NCI-H2227 (cell line): ENCODE measurements at regions not wholly inside any gene's neighbourhood (a gene's known extent, or its start where the extent isn't known, plus 50 kb on each side); places are given as distances from the start of the nearest gene placed in this dataset.
"Not testable (repeated sequence)": the region's sequence is repeated elsewhere in the genome, so short reads cannot be mapped to it uniquely, and the experiment has no call there.

ENCODE experiments used
- DNase-seq: peaks from one replicate; lab custom pipeline; 2025; ENCODE audit not compliant: unreplicated experiment; lab: John Stamatoyannopoulos, UW

DNA sequence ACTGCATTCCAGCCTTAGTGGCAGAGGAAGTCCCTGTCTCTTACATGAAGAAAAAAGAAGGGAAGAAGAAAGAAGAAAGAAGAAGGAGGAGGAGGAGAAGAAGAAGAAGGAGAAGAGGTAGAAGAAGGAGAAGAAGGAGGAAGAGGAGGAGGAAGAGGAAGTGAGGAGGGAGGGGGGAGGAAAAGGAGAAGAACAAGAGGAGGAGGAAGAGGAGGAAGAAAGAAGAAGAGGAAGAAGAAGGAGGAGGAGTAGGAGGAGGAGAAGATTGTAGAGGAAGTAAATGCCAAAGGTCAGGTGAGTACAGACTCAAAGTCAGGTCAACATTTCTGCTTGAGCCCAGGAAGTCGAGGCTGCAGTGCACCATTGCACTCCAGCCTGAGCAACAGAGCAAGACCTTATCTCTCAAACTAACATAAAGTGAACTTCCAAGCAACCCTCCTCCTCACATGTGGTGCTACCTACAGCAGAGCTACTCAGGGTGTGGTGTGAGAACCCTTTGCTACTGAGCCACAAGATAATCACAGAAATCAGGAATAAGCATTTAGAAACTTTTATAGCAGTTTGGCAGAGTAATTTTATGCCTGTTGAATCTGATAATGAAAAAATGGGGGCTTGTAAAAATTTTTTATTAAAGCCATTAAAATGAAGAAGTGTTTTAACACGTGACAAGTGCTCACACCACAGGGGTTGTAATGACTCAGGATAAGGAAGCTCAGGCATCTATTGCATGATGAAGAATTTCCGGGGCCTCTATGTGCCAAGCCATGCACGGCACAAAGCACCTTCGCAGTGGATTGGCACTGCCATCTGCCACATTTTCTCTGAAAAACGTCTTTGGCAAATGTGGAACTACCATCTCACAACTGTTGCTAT is 224.9 kb upstream of the AUTS2 start:
- DNase-seq, result no peak

DNA sequence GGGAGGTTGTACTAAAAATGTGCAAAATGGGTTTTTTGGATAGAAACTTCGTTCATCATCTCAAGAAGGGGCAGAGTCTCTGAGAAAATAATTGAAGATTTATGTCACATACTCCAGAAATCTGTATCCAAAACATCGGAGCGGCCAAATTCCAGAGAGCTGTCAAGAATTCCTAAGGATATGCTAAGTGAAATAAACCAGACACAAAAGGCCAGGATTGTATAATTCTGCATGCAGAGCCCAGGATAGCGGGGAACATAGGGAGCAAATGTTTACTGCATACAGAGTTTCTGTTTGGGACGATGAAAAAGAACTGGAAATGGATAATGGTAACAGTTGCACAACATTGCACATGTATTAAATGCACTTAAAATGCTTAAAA is 224.2 kb upstream of the AUTS2 start:
- no peak for DNase-seq

DNA sequence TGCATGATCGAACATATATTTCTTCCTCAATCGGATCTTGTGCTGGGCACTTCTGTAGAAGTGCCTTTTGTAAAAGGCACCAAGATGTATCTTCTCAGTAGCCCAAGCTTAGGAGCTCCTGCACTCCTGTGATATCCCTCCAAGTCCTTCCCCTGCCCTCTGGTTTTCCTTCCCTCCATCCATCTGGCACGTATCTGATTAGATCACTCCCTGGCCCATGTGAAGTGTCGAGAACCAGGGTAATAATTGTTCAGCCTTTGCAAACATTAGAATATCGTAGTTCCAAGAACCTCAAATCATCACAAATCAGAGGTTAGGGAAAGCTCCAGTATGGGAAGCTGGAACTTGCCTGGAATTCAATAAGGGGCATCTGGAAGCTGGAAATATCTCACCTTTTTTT is 221.1 kb upstream of the AUTS2 start:
- DNase-seq, result no peak

DNA sequence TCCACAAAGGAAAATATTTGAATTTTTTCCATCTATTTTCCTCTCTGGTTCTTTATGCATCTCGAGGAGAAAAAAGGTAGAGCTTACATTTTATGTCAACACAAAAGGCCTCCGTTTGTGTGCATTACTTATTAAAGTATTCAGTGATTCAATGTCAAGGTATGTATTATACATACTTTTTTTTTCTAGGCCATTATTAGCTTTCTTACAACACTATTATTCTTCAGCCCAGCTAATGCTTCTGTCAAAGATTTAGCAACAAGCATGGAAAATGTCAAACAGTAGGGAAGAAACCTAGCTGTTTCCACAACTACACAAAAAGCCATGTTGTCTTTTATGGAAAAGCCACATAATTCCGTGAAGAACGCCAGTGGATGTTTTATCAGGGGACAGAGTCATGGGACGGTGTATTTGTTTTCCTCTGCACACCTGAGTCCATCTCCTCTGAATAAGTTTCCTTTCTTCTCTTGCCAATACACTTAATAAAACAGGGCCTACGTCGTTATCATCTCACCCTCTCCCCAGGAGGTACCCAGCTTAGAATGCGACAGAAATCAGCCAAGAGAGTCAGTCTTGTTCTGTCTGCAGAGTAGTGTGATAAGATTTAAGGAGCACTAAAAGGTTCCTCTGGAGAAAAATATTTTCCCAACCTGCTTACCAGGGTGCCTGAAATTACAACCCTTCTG is 209.7 kb upstream of the AUTS2 start:
- no peak for DNase-seq

DNA sequence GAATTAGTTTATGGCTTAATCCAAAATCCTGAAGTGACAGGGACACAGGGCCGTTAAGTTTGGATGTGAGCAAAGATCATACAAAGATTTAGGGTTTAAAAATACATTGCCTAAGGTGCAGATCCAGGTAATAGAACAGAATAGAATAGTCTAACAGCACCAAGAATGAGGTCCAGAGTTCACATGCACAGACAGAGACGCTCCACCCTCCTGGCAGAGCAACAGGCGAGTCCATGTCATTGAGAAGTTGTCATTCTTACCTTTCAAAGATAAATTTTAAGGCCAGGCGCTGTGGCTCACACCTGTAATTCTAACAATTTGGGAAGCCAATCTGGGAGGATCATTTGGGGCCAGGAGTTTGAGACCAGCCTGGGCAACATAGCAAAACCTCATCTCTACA is 209.1 kb upstream of the AUTS2 start:
- DNase-seq, result no peak

DNA sequence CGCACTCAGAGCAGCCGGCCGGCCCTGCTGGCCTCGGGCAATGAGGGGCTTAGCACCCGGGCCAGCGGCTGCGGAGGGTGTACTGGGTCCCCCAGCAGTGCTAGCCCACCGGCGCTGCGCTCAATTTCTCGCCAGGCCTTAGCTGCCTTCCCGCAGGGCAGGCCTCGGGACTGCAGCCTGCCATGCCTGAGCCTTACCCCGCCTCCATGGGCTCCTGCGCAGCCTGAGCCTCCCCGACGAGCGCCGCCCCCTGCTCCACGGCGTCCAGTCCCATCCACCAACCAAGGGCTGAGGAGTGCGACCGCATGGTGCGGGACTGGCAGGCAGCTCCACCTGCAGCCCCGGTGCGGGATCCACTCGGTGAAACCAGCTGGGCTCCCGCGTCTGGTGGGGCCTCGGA is 204.4 kb upstream of the AUTS2 start:
- DNase-seq, result not testable (repeated sequence)

DNA sequence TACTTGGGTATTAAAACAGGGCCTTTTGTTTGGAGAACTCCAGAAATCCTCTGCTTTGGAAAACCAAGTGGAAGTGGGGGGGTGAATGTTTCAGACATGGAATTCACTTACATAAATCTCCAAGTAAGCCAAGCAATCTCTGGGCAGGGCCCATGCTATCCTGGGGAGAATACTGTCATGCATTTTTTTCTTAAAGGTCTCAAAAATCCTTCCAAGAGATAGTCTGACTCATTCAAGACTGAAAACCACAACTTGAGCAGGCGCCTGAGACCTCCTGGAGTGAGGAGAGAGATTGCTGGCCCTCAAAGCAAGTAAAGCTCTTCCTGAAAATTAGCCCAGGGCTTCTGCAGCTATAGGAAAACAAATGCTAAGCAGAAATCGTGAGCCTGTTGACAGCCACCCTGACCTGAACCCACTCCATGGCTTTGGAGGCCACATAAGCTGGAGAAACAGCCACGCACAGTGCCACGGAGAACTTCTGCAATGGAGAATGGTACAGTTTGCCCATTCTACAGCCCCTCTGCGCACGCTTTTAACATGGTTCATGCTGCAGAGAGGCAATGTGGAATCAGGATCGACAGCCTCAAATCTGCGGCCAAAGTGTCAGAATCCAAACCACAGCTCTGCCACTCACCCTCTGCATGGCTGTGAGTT is 203.1 kb upstream of the AUTS2 start:
- no peak for DNase-seq

DNA sequence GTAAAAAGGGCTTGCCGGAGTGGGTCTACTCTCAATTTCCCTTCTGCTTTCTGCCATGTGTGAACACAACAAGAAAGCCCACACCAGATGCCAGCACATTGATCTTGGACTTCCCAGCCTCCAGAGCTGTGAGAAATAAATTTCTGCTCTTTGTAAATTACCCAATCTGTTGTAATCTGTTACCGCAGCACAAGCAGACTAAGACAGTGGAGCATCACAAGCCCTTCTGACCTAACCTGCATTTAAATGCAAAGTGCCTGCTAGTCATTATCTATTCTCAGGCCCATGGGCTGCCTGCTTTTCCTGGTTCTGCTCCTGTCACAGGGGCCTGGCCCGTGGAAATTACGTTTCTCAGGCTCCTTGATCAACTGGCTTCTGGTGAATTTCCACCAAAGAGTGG is 199.3 kb upstream of the AUTS2 start:
- no peak for DNase-seq

DNA sequence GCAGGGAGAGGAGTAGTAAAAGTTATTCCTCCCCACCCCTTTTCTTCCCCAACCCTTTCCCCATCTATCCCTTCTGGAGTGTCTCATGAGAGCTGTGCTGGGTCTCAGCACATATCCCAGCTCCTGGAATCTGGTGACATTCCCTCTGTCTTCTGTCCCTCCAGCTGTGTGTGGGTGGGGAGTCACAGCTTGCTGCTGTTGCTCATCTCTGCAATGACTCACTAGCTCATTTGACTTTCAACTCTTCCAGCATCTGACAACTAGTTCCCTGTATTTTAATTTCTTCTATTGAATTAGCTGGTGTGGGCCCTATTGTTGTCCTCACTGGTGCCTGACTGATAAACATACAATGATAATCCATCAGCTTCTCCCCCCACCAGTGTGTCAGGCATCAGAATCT is 198.9 kb upstream of the AUTS2 start:
- DNase-seq, result no peak

DNA sequence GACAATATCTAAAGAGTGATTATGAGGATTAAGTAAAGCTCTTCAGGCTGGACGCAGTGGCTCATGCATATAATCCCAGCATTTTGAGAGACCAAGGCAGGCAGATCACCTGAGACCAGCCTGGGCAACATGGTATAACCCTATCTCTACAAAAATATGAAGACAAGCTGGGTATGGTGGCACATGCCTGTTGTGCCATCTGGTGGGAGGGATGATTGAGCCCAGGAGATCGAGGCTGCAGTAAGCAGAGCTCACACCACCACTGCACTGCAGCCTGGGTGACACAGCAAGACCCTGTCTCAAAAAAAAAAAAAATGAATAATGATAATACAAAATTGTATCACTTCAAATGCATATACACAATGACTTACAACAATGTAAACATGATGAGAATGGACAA is 195.6 kb upstream of the AUTS2 start:
- DNase-seq, result no peak

DNA sequence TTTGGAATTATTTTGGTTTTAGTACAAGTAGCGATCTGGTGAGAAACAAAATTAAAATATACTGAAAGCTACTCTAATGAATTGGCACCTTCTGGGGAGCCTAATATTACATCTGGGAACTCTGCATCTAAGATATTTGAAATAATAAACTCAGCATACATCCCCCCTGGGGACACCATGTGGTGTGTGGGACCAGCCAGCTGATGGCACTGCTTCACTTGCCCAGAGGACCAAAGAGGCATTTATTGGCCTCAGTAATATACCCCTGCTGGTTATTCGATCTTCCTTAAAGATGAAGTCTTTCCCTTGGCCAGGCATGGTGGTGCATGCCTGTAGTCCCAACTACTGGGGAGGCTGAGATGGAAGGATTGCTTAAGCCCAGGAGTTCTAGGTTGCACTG is 195.1 kb upstream of the AUTS2 start:
- DNase-seq, result no peak

DNA sequence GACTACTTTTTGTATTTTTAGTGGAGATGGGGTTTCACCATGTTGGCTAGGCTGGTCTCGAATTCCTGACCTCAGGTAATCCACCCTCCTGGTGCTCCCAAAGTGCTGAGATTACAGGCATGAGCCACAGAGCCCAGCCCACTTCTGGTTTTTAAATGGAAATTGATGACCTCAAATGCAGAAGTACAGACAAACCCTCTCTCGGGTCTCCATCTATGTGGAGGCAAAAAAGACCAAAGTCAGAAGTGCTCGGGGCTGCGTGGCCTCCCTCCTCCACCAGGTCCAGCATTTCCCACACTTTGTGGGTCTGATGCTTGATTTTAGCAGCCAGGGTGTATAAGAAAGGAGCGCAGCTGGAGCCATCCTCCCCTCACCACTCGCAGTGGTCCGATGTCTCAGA is 187.3 kb upstream of the AUTS2 start:
- no peak for DNase-seq

DNA sequence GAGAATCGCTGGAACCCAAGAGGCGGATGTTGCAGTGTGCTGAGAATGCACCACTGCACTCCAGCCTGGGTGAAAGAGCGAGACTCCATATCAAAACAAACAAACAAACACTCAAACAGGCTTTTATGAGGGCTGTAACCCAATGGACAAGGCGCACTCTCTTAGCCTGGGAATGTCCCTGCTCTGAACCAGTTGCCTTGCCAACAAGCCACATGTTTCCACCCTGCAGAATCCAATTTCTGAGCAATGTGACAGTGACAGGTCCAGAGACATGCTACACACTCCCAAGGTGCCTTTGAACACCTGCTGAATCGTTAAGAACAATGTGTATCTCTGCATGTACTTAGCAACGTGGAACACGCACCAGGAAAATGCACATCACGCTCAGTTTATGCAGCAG is 186.8 kb upstream of the AUTS2 start:
- DNase-seq, result no peak

DNA sequence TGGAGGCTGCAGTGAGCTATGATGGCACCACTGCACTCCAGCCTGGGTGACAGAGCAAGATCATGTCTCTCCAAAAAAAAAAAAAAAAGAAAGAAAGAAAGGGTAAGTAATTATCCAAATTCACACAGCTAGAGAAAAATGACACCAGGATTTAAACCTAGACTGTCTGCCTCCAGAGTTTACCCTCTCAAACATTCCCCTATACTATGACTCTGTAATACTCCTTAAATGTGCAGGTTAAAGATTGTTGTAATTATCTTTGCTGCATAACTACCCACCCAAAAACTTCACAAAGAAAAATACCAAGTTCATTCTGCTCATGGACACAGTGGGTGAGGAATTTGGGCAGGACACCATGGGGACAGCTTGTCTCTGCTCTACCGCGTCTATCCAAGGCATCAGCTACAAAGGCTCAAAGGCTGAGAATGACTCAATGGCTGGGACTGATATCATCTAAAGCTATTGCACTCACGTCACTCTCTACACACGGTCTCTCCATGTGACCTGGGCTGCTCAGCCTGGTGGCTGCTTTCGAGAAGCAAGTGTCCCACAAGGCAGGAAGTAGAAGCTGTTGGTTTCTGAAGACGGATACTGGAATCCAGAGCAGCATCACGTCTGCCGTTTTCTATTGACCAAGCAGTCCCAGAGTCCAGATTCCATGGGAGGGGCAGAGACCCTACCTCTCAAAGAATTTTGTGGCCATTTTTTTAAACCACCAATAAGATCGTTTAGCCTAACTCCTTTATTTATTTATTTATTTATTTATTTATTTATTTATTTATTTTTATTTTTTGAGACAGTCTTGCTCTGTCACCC is 185.7 kb upstream of the AUTS2 start:
- DNase-seq, result no peak

DNA sequence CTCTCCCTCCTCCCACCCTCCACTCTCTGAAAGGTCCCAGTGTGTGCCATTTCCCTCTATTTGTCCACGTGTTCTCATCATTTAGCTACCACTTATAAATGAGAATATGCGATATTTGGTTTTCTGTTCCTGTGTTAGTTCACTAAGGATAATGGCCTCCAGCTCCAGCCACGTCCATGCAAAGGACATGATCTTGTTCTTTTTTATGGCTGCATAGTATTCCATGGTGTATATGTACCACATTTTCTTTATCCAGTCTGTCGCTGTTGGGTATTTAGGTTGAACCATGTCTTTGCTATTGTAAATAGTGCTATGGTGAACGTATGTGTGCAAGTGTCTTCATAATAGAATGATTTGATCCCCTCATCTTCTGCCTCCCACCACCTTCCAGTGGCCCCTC is 183.7 kb upstream of the AUTS2 start:
- DNase-seq, result no peak

DNA sequence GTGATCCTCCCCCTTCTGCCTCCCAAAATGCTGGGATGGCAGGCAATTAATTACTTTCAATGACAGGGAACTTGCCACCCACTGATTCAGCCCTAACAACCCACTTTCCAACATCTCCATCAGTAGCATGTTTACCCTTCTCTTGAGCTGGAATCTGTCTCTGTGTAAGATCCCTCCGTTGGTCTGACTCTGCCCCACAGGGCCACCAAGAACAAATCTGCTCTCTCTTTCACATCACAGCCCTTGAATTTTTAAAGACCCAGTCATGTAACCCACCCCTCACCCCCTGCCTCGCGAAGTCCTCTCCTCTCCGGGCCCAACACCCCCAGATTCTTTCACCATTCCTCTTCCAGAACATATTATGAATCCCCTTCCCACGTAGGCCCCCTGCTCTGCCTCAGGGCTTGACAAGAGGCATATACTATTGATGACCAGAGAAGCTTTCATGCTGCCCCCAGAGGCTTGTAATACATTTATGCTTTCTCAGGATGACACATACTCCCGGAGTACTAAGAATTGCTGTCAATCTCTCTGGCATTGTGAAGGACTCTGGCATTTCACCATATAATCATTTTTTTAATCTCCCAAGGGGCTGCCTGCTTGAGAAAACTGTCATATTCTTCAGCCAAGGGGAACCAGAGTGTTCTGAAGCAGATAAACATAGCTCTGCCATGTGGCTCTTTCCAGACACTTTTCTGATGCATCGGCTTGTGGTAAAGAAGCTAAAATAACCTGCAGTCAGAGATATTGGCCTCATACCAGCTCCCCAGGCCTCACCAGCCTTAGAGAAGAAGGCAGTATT is 179.2 kb upstream of the AUTS2 start:
- no peak for DNase-seq

DNA sequence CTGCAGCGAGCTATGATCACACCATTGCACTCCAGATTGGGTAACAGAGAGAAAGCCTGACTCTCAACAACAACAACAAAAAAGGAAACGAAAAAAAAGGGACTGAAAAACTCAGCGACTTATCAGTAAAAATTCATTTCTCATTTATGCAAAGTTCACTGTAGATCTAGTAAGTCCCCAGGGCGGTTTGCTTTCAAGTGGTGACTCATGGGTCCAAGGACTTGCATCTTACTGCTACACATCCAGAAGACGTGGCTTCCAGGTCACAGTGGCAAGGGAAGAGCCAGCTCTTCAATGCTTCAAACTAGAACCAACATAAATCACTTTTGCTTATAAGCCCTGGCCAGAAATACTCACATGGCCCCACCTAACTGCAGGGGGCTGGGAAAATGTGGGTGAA is 178.3 kb upstream of the AUTS2 start:
- DNase-seq, result no peak

DNA sequence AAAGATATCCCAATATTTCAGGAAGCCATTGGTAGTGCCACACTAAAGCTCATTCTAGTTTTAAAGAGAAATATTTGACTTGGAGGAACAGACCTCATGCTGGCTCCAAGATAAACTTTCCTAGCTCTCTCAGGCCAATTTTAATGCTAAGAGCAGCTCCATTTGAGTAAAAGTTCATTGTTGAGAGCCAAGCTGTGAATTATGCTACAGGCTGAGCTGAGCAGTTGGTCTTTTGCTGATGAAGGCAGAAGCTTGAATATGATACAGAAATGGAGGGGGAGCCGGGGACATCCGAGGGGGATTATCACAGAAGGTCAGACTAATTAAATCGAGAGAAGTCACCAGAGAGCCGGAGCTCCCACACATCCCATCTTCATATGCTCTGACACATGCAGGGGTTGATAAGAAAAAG is 175.7 kb upstream of the AUTS2 start:
- no peak for DNase-seq

DNA sequence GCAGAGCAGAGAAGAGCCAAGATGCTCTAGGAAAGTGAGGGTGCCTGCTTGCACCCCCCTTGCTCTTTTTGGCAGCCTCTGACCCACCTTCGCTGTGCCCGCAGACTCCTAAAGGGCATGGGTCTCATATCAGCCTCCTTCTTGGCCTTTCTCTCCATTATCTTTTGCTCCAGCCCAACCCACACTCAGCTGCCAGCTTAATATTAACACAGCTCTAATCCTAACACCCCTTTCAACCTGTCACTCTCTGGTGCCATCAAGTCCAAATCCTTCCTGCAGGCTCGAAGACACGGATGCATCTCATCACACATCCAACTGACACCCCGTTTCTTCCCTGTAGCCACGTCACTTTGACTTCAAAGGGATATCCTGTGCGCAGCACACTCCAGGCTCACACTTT is 171.6 kb upstream of the AUTS2 start:
- DNase-seq, result no peak

DNA sequence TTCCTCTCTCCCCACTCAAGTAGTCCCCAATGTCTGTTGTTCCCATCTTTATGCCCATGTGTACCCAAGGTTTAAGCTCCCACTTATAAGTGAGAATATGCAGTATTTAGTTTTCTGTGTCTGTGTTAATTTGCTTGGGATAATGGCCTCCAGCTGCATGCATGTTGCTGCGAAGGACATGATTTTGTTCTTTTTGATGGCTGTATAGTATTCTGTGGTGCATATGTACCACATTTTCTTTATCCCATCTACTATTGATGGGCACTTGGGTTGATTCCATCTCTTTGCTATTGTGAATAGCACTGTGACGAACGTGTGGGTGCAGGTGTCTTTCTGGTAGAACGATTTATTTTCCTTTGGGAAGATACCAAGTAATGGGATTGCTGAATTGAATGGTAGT is 170.2 kb upstream of the AUTS2 start:
- DNase-seq, result no peak
